ENCODE measurements at regions not wholly inside any gene's neighbourhood (a gene's known extent, or its start where the extent isn't known, plus 50 kb on each side); places are given as distances from the start of the nearest gene placed in this dataset.
"Not testable (repeated sequence)": the region's sequence is repeated elsewhere in the genome, so short reads cannot be mapped to it uniquely, and the experiment has no call there.

DNA sequence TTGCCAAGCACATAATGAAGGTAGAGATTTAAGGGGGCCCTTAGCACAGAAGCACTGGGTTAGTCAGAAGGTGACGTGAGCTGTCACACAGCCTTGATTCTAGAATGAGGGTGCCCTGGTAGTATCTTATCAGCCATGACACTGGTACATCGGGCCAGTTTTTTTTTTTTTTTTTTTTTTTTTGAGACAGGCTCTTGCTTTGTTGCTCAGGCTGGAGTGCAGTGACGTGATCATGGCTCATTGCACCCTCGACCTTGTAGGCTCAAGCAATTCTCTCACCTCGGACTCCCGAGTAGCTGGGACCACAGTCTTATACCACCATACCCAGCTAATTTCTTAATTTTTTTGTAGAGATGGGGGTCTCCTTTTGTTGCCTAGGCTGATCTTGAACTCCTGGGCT lies 872.6 kb upstream of the DEFB115 start:
- not testable (repeated sequence) for H3K79me2 ChIP-seq (ENCODE audit: low read depth)

GRCh38 chr20:30386099-30386498 lies 871.4 kb upstream of the DEFB115 start:
- H3K36me3 Mint-ChIP-seq; H3K4me1 Mint-ChIP-seq; H4K20me1 ChIP-seq (ENCODE audit: low read depth); H3K27ac Mint-ChIP-seq; H3K79me2 ChIP-seq (ENCODE audit: low read depth); H3K4me1 ChIP-seq; DNase-seq (ENCODE audit: low spot score); H3K27ac ChIP-seq; H2AFZ ChIP-seq (replicated peaks); H3K4me3 Mint-ChIP-seq; H3K9ac ChIP-seq; H3K27me3 ChIP-seq; H3K36me3 ChIP-seq; H3K4me2 ChIP-seq; H3K4me3 ChIP-seq; H3F3A ChIP-seq (ENCODE audit: low read depth); H3K27me3 Mint-ChIP-seq (ENCODE audit: insufficient read depth, low read depth): not testable (repeated sequence)
- peaks cover 21% of the 10 kb centered on the region for H3K9me3 Mint-ChIP-seq
- peaks cover 15% of the 10 kb centered on the region for H3K9me3 ChIP-seq (ENCODE audit: low read depth)

More for the DNA sequence above, 872.6 kb upstream of the DEFB115 start:
- not testable (repeated sequence) for H3K36me3 Mint-ChIP-seq; H2AFZ ChIP-seq (replicated peaks); H3K36me3 ChIP-seq; H3K4me1 ChIP-seq; H3K27ac Mint-ChIP-seq; H4K20me1 ChIP-seq (ENCODE audit: low read depth); H3K4me1 Mint-ChIP-seq; H3F3A ChIP-seq (ENCODE audit: low read depth); H3K4me3 Mint-ChIP-seq; DNase-seq (ENCODE audit: low spot score); H3K27me3 ChIP-seq; H3K4me2 ChIP-seq; H3K4me3 ChIP-seq; H3K27ac ChIP-seq; H3K9ac ChIP-seq; H3K27me3 Mint-ChIP-seq (ENCODE audit: insufficient read depth, low read depth)
- peaks cover 20% of the 10 kb centered on the region for H3K9me3 Mint-ChIP-seq
- H3K9me3 ChIP-seq (ENCODE audit: low read depth), result peaks cover 15% of the 10 kb centered on the region

GRCh38 chr20:30387823-30388222 lies 869.6 kb upstream of the DEFB115 start:
- H3K4me1 Mint-ChIP-seq; H3K4me2 ChIP-seq; H3K27ac Mint-ChIP-seq; H3K27me3 ChIP-seq; H3K4me3 Mint-ChIP-seq; H3K27me3 Mint-ChIP-seq (ENCODE audit: insufficient read depth, low read depth); H3K4me3 ChIP-seq; DNase-seq (ENCODE audit: low spot score); H2AFZ ChIP-seq (replicated peaks); H3F3A ChIP-seq (ENCODE audit: low read depth); H3K79me2 ChIP-seq (ENCODE audit: low read depth); H4K20me1 ChIP-seq (ENCODE audit: low read depth); H3K36me3 ChIP-seq; H3K9ac ChIP-seq; H3K4me1 ChIP-seq; H3K27ac ChIP-seq; H3K36me3 Mint-ChIP-seq: not testable (repeated sequence)
- H3K9me3 Mint-ChIP-seq, result peaks cover 18% of the 10 kb centered on the region
- peaks cover 11% of the 10 kb centered on the region for H3K9me3 ChIP-seq (ENCODE audit: low read depth)

DNA sequence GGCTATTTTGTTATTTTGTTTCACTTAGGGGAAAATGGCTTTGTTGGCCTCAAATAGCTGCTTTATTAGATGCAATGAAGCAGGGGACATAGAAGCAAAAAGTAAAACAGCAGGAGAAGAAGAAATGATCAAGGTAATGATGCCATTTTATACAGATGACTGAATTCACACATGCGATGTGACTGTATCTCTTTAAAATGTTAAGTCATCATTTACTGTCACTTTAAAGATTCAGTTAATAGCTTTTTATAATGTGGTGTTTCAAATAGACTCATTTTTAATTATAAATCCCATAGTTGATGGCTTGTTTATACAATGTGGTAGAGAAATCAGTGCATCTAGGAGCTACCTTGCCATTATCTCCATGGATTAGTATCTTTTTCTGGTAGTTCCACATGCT lies 863.9 kb upstream of the DEFB115 start:
- H3F3A ChIP-seq (ENCODE audit: low read depth); H3K36me3 Mint-ChIP-seq: not testable (repeated sequence)

GRCh38 chr20:30397111-30397510 lies 860.4 kb upstream of the DEFB115 start:
- not testable (repeated sequence) for H3K36me3 Mint-ChIP-seq

More for the DNA sequence above, 863.9 kb upstream of the DEFB115 start:
- not testable (repeated sequence) for H4K20me1 ChIP-seq (ENCODE audit: low read depth); H3K9me3 Mint-ChIP-seq; H3K79me2 ChIP-seq (ENCODE audit: low read depth); H3K27ac ChIP-seq; H3K4me3 Mint-ChIP-seq; H3K9me3 ChIP-seq (ENCODE audit: low read depth); DNase-seq (ENCODE audit: low spot score); H3K27me3 Mint-ChIP-seq (ENCODE audit: insufficient read depth, low read depth); H3K4me1 Mint-ChIP-seq; H3K9ac ChIP-seq; H3K27me3 ChIP-seq; H3K36me3 ChIP-seq; H3K4me3 ChIP-seq; H3K4me1 ChIP-seq; H3K4me2 ChIP-seq; H2AFZ ChIP-seq (replicated peaks); H3K27ac Mint-ChIP-seq

DNA sequence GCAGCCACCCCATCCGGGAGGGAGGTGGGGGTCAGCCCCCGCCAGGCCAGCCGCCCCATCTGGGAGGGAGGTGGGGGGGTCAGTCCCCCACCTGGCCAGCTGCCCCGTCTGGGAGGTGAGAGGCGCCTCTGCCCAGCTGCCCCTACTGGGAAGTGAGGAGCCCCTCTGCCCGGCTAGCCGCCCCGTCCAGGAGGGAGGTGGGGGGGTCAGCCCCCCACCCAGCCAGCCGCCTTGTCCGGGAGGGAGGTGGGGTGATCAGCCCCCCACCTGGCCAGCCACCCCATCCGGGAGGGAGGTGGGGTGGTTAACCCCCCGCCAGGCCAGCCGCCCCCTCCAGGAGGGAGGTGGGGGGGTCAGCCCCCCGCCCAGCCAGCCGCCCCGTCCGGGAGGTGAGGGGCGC lies 852.4 kb upstream of the DEFB115 start:
- H3K4me1 Mint-ChIP-seq; H3K27me3 ChIP-seq; H4K20me1 ChIP-seq (ENCODE audit: low read depth); H3K36me3 Mint-ChIP-seq; H3K4me3 Mint-ChIP-seq; H3K27ac Mint-ChIP-seq; H3K36me3 ChIP-seq; H3K9ac ChIP-seq; H3K27ac ChIP-seq; H3K79me2 ChIP-seq (ENCODE audit: low read depth); H3K27me3 Mint-ChIP-seq (ENCODE audit: insufficient read depth, low read depth); H3F3A ChIP-seq (ENCODE audit: low read depth); H3K4me1 ChIP-seq; DNase-seq (ENCODE audit: low spot score); H3K4me3 ChIP-seq; H3K9me3 ChIP-seq (ENCODE audit: low read depth); H3K4me2 ChIP-seq; H2AFZ ChIP-seq (replicated peaks): not testable (repeated sequence)
- H3K9me3 Mint-ChIP-seq, result peaks cover 32% of the 10 kb centered on the region

More at GRCh38 chr20:30397111-30397510, 860.4 kb upstream of the DEFB115 start:
- not testable (repeated sequence) for H3K4me2 ChIP-seq; H3K27me3 Mint-ChIP-seq (ENCODE audit: insufficient read depth, low read depth); H3K9ac ChIP-seq; H4K20me1 ChIP-seq (ENCODE audit: low read depth); H3K4me3 ChIP-seq; H3K79me2 ChIP-seq (ENCODE audit: low read depth); H3K27me3 ChIP-seq; H3K9me3 ChIP-seq (ENCODE audit: low read depth); H3K36me3 ChIP-seq; H3K4me1 ChIP-seq; H3F3A ChIP-seq (ENCODE audit: low read depth); H3K27ac ChIP-seq; H3K4me3 Mint-ChIP-seq; H2AFZ ChIP-seq (replicated peaks); DNase-seq (ENCODE audit: low spot score); H3K27ac Mint-ChIP-seq; H3K4me1 Mint-ChIP-seq
- peaks cover 20% of the 10 kb centered on the region for H3K9me3 Mint-ChIP-seq

- not testable (repeated sequence) for DNase-seq (ENCODE audit: low spot score); H3K27me3 Mint-ChIP-seq (ENCODE audit: insufficient read depth, low read depth); H3K79me2 ChIP-seq (ENCODE audit: low read depth); H3K4me1 ChIP-seq; H2AFZ ChIP-seq (replicated peaks); H3K4me3 ChIP-seq; H3K36me3 Mint-ChIP-seq; H3K9ac ChIP-seq; H4K20me1 ChIP-seq (ENCODE audit: low read depth); H3K27me3 ChIP-seq; H3K36me3 ChIP-seq; H3K4me3 Mint-ChIP-seq; H3K27ac Mint-ChIP-seq; H3K4me1 Mint-ChIP-seq; H3K9me3 ChIP-seq (ENCODE audit: low read depth); H3K27ac ChIP-seq; H3K4me2 ChIP-seq; H3F3A ChIP-seq (ENCODE audit: low read depth)
- H3K9me3 Mint-ChIP-seq, result peaks cover 34% of the 10 kb centered on the region
These were observed 851.9 kb upstream of the DEFB115 start for GRCh38 chr20:30405585-30405984.

GRCh38 chr20:30406370-30406769 lies 851.1 kb upstream of the DEFB115 start:
- not testable (repeated sequence) for H3K4me3 ChIP-seq; H4K20me1 ChIP-seq (ENCODE audit: low read depth); DNase-seq (ENCODE audit: low spot score); H3K4me1 ChIP-seq; H3K27me3 ChIP-seq; H3K4me2 ChIP-seq; H3K79me2 ChIP-seq (ENCODE audit: low read depth); H3F3A ChIP-seq (ENCODE audit: low read depth); H3K27ac ChIP-seq; H3K36me3 Mint-ChIP-seq; H2AFZ ChIP-seq (replicated peaks); H3K4me3 Mint-ChIP-seq; H3K36me3 ChIP-seq; H3K9me3 ChIP-seq (ENCODE audit: low read depth); H3K4me1 Mint-ChIP-seq; H3K9ac ChIP-seq; H3K27me3 Mint-ChIP-seq (ENCODE audit: insufficient read depth, low read depth); H3K27ac Mint-ChIP-seq
- H3K9me3 Mint-ChIP-seq, result peaks cover 33% of the 10 kb centered on the region

Data from neural progenitor cell (in vitro differentiated cells).